RCC 7860 (cell line): ENCODE measurements at regions not wholly inside any gene's neighbourhood (a gene's known extent, or its start where the extent isn't known, plus 50 kb on each side); places are given as distances from the start of the nearest gene placed in this dataset.
"Not testable (repeated sequence)": the region's sequence is repeated elsewhere in the genome, so short reads cannot be mapped to it uniquely, and the experiment has no call there.

Experiments used
- DNase-seq: peaks from one replicate; pipeline ENCODE4 v3.0.0-alpha.2; 2015; ENCODE audit warnings: low spot score
- FAIRE-seq: peaks from 2 replicates; lab custom pipeline; 2012; peaks lifted over from hg19 to GRCh38; lab: Jason Lieb, UNC

DNA sequence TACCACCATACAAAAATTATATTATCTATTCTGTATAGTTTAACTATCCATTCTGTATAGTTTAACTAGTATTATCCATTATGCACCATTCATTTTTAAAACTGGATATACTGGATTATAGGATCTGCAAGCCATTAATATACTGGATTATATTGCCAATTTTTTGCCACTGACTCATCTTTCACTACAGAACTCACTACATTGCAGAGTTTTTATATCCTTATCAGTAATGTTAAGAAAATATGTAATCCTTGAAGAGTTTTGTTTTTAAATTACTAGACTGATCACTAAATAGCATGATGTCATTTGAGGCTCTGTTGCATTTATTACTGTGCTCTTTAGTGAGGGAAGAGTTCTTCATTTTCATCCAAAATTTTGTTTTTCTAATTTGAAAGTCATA lies 109.8 kb upstream of the SNX2 start:
- FAIRE-seq (no peak), DNase-seq (no peak)

- FAIRE-seq: no peak
- no peak for DNase-seq
Measured at GRCh38 chr5:122668552-122668951, 106.3 kb upstream of the SNX2 start.

- not testable (repeated sequence) for DNase-seq, FAIRE-seq
Measured at GRCh38 chr5:122669709-122670108, 105.2 kb upstream of the SNX2 start.

DNA sequence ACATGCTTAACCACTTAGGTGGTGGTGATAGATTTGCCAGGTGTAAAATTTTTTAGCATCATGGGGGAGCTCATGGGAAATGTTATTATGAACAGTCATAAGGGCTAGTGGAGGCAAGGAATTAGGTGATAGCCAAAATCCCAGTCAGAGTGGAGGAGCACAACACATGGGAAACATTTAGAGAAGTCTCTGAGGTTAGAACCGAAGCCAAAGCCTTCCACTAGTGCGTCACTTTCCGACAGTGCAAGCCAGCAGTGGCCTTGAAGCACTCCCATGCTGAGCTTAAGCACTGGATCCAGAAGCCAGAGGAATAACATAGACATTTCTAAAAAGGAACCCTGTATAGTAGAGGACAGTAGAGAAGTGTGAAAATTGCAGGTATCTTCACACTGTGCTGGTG lies 101.5 kb upstream of the SNX2 start:
- FAIRE-seq: no peak
- no peak for DNase-seq

DNA sequence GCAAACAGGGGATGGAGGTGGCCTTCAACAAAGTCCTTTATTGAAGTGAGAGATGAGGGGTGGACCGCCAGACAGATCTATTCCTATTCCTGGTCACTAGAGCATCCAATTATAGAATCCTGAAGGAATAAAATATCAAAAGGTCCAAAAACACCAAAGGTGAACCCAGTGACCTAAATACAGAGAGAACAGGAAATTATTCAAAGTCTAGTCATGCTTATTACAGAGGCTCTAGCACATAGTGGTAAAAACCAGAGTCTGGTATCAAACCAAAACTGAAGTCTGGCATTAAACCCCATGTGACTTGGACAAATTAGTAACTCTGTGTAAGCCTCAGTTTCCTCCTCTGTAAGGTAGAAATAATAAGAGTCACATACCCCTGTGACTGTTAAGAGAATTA lies 100.5 kb upstream of the SNX2 start:
- FAIRE-seq (no peak), DNase-seq (no peak)

GRCh38 chr5:122680623-122681350 lies 94.1 kb upstream of the SNX2 start:
- FAIRE-seq: no peak
- DNase-seq: no peak

- DNase-seq (no peak), FAIRE-seq (no peak)
Measured at GRCh38 chr5:122683631-122684030, 91.2 kb upstream of the SNX2 start.

DNA sequence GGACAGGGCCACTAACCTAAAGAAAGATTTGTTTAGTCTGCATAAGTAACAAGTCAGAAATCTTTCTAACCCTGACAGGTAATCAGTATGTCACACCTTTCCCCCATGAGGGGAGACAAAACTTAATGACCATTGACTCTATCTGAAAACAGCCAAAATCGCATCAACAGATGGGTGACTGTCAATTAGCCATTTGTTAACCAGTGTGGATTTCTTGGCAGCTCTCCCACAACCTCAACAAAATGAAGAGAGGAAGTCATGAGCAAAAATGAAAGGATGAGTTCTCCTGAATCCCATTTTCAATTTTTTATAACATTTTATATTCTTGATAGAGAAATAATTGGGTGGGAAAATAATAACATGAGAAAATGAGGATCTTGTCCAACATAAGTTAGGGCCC lies 84.6 kb upstream of the SNX2 start:
- DNase-seq (no peak), FAIRE-seq (no peak)

GRCh38 chr5:122691931-122692330 lies 82.9 kb upstream of the SNX2 start:
- DNase-seq (no peak), FAIRE-seq (no peak)

DNA sequence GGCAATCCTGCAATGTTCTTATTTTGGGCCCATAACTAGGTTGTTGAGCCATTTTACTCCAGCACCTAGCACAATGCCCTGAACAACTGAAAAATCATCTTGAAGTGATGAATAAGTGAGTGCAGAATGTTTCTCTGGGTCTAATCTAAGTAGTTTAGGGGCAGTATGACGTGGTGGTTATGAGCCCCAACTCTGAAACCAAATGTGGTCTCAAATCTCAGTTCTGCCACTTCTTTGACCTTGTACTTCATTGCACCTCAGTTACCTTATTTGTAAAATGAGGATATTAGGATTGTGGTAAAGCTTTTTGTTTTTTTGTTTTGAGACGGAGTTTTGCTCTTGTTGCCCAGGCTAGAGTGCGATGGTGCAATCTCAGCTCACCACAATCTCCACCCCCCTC lies 80.9 kb upstream of the SNX2 start:
- DNase-seq: no peak
- no peak for FAIRE-seq

DNA sequence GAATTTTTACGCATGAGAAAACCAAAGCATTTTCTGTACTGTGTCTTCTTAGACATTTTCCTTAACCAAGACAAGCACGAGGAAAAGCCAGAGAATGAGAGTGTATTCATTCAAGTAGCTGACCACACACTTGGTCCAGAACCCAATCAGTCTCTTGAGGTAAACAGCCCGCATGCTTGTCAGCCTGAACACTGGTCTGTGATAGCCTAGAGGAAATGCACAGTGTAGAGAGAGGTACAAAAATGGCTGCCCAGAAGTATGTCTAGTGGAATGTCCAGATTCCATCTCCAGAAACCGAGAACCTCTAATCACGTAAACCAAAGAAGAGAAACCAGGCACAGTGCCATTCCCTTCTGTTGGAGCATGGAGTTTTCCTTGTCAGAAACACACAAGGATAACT lies 80.0 kb upstream of the SNX2 start:
- DNase-seq (no peak), FAIRE-seq (no peak)

DNA sequence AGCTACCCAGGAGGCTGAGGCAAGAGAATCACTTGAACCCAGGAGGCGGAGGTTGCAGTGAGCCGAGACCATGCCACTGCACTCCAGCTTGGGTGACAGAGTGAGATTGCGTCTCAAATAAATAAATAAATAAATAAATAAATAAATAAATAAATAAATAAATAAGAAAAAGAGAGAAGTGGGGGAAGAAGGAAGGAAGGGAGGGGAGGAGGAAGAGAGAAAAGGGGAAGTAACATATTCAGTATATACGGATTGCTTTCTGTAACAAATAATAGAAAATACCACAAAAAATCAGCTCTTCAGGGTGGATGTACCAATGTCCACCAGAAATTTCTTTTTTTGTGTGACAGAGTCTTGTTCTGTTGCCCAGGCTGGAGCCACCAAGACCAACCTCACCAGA lies 78.1 kb upstream of the SNX2 start:
- not testable (repeated sequence) for DNase-seq, FAIRE-seq

DNA sequence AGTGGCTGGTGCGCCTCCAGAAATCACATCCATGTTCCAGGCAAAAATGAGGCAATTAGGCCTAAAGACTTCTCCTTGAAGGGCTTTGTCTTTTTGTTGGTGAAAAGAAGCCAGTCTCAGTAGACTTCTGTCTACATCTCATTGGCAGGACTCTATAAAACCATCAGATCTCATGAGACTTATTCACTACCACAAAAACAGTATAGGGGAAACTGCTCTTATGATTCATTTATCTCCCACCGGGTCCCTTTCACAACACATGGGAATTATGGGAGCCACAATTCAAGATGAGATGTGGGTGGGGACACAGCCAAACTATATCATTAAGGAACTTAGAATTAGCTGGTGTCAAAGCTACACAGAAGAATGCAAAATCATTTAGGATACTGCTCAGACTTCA lies 77.7 kb upstream of the SNX2 start:
- FAIRE-seq (no peak), DNase-seq (no peak)

- DNase-seq (no peak), FAIRE-seq (no peak)
Measured at GRCh38 chr5:122699201-122699600, 75.7 kb upstream of the SNX2 start.

DNA sequence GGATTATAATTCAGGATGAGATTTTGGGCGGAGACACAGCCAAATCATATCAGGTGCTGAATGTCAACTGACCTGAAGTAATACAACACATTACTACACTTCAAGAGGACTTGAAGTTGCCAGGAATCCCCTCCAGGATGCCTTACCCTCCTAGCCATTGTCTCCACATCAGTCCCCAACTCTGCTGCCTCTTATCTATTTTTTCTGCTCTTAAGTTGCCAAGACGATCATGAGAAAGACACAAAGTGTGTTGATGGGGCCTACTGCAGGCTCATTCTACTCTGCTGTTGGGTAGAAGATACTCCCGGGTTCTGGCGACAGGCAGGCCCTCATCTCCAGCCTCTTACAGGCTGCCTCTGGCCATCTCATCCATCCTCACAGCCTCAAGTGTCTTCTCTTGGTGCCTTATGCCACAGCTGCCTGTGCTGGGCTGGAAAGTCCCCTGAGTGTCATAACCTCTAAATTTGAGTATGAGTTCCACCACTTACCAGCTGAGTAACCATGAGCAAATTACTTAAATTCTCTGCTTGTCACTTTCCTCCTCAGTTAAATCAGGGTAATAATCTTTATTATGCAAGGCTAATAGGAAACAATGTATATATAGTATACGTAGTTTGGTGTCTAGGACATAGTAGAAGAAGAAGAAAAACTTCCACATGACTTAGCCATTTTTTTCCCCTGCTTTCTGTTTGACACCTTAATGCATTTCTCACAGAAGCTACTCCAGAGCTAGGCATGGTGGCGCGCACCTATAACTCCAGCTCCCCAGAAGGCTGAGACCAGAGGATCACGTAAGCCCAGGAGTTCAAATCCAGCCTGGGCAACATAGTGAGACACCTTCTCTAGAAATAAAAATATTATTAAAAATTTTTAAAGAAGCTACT lies 73.0 kb upstream of the SNX2 start:
- no peak for FAIRE-seq
- DNase-seq: no peak

DNA sequence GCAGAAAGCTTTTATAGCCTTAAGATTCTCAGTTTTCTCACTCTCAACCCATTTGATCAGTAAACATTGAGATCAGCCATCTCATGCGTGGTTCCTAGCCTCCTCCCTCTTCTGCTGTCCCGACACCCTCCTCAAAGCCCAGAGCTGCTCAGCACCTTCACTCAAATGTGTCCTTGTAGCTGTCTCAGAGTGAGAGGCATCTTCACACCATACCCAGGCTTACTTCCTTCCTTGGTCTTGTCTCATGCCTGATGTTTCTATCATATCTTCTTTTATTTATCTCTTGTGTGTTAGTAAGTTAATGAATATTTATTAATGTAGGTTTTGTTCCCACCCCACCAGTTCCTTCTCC lies 72.4 kb upstream of the SNX2 start:
- no peak for DNase-seq
- FAIRE-seq: no peak

DNA sequence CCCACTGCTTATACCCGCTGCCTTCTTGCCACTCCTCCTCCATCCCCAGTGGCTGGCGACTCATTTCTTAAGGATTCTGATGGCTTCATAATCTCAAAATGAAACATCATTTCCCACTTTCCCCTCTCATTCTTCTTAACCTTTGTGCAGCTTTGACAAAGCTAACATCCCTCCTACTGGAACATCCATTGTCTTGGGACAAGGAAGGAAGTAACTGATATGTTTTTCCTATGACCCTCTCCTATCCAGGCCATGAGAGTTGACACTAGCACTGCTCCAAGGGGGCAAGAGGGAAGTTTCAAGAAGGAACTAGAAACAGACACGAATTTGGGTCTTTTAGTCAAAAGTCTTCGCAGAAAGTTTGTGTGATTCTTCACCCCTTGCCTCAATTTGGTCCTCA lies 71.7 kb upstream of the SNX2 start:
- FAIRE-seq: no peak

DNA sequence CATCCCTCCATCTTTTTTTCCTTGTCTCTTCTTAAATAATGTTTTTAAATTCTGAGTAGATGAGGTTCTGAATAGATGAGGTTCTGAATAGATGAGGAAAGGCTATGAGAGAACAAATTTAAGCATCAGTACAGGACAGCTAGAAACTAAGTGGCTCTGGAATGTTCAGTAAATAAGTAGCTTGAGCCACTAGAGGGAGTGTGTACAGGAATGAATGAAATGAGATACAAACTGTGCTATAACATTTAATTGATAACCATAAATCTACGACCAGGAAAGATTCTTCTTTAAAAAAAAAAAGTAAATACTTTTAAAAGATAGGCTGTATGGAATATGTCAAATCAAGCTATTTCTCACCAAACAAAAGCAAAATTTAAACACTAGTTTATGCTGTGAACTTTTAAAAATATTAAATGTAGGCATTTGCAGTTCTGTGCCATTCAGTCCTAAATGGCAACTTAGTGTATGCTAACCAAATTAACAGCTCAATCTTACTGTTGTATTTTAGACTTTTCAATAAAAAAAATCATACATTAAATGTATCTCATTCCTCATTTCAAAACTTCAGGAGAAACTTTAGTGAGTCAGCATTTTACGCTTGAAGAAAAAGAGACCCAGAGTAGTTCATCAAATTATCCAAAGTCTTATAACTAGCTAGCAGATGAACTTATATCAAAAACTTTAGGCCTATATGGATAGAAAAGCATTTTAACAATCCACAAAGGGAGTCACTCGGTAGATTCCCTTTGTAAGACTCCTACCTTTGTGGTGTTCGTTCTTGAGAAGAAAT lies 70.4 kb upstream of the SNX2 start:
- FAIRE-seq (peak; percentile 56), DNase-seq (peak; percentile 38)

More for the DNA sequence above, 71.7 kb upstream of the SNX2 start:
- no peak for DNase-seq

DNA sequence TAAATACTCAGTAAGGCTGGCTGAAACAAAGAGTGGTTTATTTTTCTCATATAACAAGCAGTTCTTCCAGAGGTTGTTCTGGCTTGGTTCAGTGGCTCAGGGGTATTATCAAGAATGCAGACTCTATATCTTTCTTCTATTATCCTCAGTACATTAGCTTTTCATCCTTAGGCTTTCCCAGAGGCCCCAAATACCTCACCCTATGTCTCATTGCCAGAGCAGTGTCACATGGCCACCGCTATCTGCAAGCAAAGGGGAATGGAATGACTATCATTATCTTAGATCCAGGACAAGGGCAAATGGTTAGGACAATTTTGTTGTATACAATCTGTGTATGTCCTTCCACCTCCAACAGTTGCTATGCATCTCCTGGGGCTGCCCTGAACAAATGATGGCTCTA lies 69.0 kb upstream of the SNX2 start:
- FAIRE-seq (no peak), DNase-seq (no peak)

DNA sequence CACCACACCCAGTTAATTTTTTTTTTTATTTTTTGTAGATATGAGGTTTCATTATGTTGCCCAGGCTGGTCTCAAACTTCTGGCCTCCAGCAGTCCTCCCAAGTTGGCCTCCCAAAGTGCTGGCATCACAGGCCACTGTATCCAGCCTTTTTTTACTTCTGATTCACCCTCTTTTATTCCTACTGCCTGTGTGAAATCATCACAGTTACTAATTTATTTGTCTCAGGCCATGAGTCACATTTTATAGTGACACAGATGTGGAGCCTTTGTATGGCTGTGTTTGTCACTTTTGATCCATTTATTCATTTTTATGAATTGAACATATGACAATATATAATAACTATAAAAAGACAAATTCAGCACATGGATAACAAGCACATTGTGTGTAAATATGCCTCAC lies 67.1 kb upstream of the SNX2 start:
- DNase-seq (no peak), FAIRE-seq (no peak)

DNA sequence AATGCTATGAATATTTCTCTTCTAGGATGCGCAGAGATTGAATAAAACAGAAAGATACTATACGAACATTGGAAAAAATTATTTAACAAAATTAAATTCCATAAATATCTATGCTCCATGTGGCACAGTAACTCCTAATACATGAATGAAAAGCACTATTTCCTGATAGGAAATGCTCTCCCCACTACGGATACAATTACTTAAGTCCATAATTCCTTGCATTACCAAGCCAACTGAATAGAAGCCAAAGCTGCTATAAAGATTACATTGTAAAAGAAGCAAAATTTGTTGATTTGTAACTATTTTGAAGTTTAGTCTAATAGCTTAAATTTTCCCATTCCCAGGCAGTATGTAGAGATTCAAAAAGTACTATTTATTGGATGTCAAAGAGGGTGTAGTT lies 61.8 kb upstream of the SNX2 start:
- DNase-seq (no peak), FAIRE-seq (no peak)

- FAIRE-seq: no peak
Measured at GRCh38 chr5:122715095-122715494, 59.8 kb upstream of the SNX2 start.

More at GRCh38 chr5:122715095-122715494, 59.8 kb upstream of the SNX2 start:
- DNase-seq: no peak
